Uterus (tissue), 3 donors: ENCODE measurements at regions not wholly inside any gene's neighbourhood (a gene's known extent, or its start where the extent isn't known, plus 50 kb on each side); places are given as distances from the start of the nearest gene placed in this dataset.

Source experiments
- DNase-seq, 2 donors: peaks; one replicate each; pipeline ENCODE4 v3.0.0-alpha.2; 2019 to 2020
- H3K27ac ChIP-seq, 2 donors: fragments of 200-600 bp; sonication (generic); 1 replicate in 1 of 2; 2 replicates in 1 of 2; pipeline ENCODE4 v1.5.1; 2016 to 2018
- H3K27me3 ChIP-seq, 2 donors: fragments of 200-600 bp; sonication (generic); one replicate each; pipeline ENCODE4 v1.5.1; 2018 to 2019; ENCODE audit warnings: control low read depth in 1 of 2
- H3K36me3 ChIP-seq, 2 donors: fragments of 200-600 bp; sonication (generic); one replicate each; pipeline ENCODE4 v1.5.1; 2019; ENCODE audit warnings: control low read depth in 1 of 2
- H3K4me1 ChIP-seq, 2 donors: fragments of 200-600 bp; sonication (generic); one replicate each; pipeline ENCODE4 v1.5.1; 2018 to 2019; ENCODE audit warnings: control low read depth in 1 of 2
- H3K4me3 ChIP-seq, 2 donors: fragments of 200-600 bp; sonication (generic); 1 replicate in 1 of 2; 2 replicates in 1 of 2; pipeline ENCODE4 v1.5.1; 2018 to 2019; ENCODE audit warnings: mild to moderate bottlenecking in 1 of 2
- H3K9me3 ChIP-seq, 2 donors: fragments of 200-600 bp; sonication (generic); one replicate each; pipeline ENCODE4 v1.5.1; 2019; ENCODE audit warnings: control low read depth in 1 of 2
- CTCF ChIP-seq, 4 experiments: fragments of 200-600 bp in 2 of 4; fragments of 450-650 bp in 2 of 4; sonication (generic) in 2 of 4; IDR thresholded peaks; one replicate each; pipeline ENCODE4 v1.5.1; 2016 to 2019; ENCODE audit warnings: antibody characterized with exemption in 4 of 4, mild to moderate bottlenecking in 2 of 4, moderate library complexity in 1 of 4
- POLR2A ChIP-seq, 2 donors: fragments of 450-650 bp; IDR thresholded peaks; one replicate each; pipeline ENCODE4 v1.6.1; 2016; ENCODE audit warnings: antibody characterized with exemption in 2 of 2, mild to moderate bottlenecking in 1 of 2, moderate library complexity in 1 of 2
- intact Hi-C: fragments of 100-400 bp; cut with DNase I; formaldehyde crosslinking; loops from one replicate; pipeline ENCODE4 v1.15.1; 2023; ENCODE audit warnings: low total_unique reads
- donor health status: DM: yes; HTN: yes; CAD: no.

GRCh38 chr9:107148216-107148615, 134.9 kb upstream of the RAD23B start:
- no peaks in the 10 kb centered on the region for H3K9me3 ChIP-seq
- intact Hi-C loops, result no loop called here
- H3K27me3 ChIP-seq, result no peaks in the 10 kb centered on the region
- no peak overlapping the region for H3K27ac ChIP-seq
- DNase-seq, result no peak
- no peaks in the 10 kb centered on the region for H3K4me1 ChIP-seq
- TF ChIP-seq CTCF (IDR thresholded peaks at IDR 0.05) (no peak), POLR2A (IDR thresholded peaks at IDR 0.05) (no peak)
- H3K36me3 ChIP-seq, result no peaks in the 10 kb centered on the region
- no peak overlapping the region for H3K4me3 ChIP-seq

- H3K27me3 ChIP-seq, result no peaks in the 10 kb centered on the region
- H3K36me3 ChIP-seq, result no peaks in the 10 kb centered on the region
- no peaks in the 10 kb centered on the region for H3K9me3 ChIP-seq
- H3K27ac ChIP-seq, result no peak overlapping the region
- DNase-seq, result no peak
- intact Hi-C loops, result no loop called here
- H3K4me3 ChIP-seq, result no peak overlapping the region
- no peak for TF ChIP-seq CTCF (IDR thresholded peaks at IDR 0.05)
- no peak for TF ChIP-seq POLR2A (IDR thresholded peaks at IDR 0.05)
- H3K4me1 ChIP-seq, result no peaks in the 10 kb centered on the region
Observed at GRCh38 chr9:107149756-107150155, 133.3 kb upstream of the RAD23B start.

GRCh38 chr9:107153336-107153735, 129.7 kb upstream of the RAD23B start:
- TF ChIP-seq CTCF (IDR thresholded peaks at IDR 0.05) (no peak), POLR2A (IDR thresholded peaks at IDR 0.05) (no peak)
- intact Hi-C loops, result no loop called here
- no peaks in the 10 kb centered on the region for H3K36me3 ChIP-seq
- no peaks in the 10 kb centered on the region for H3K9me3 ChIP-seq
- H3K4me3 ChIP-seq, result no peak overlapping the region
- H3K27ac ChIP-seq, result no peak overlapping the region
- DNase-seq, result no peak
- H3K27me3 ChIP-seq, result no peaks in the 10 kb centered on the region
- H3K4me1 ChIP-seq, result no peaks in the 10 kb centered on the region

GRCh38 chr9:107154291-107154690, 128.8 kb upstream of the RAD23B start:
- intact Hi-C loops, result no loop called here
- H3K4me1 ChIP-seq, result no peaks in the 10 kb centered on the region

GRCh38 chr9:107154766-107155165, 128.3 kb upstream of the RAD23B start:
- H3K4me3 ChIP-seq, result no peak overlapping the region
- H3K27ac ChIP-seq, result no peak overlapping the region
- no peak for TF ChIP-seq CTCF (IDR thresholded peaks at IDR 0.05)
- no peak for TF ChIP-seq POLR2A (IDR thresholded peaks at IDR 0.05)
- no peaks in the 10 kb centered on the region for H3K27me3 ChIP-seq
- H3K9me3 ChIP-seq, result no peaks in the 10 kb centered on the region
- intact Hi-C loops, result no loop called here
- H3K4me1 ChIP-seq, result no peaks in the 10 kb centered on the region
- H3K36me3 ChIP-seq, result no peaks in the 10 kb centered on the region
- no peak for DNase-seq

More at GRCh38 chr9:107154291-107154690, 128.8 kb upstream of the RAD23B start:
- Histone ChIP-seq H3K27me3 (no peaks in the 10 kb centered on the region), H3K4me3 (no peak overlapping the region), H3K27ac (no peak overlapping the region), H3K9me3 (no peaks in the 10 kb centered on the region), H3K36me3 (no peaks in the 10 kb centered on the region)
- TF ChIP-seq POLR2A (IDR thresholded peaks at IDR 0.05), result no peak
- no peak for TF ChIP-seq CTCF (IDR thresholded peaks at IDR 0.05)
- no peak for DNase-seq
